ENCODE measurements at regions not wholly inside any gene's neighbourhood (a gene's known extent, or its start where the extent isn't known, plus 50 kb on each side); places are given as distances from the start of the nearest gene placed in this dataset.

GRCh38 chr20:6705926-6706548 lies 61.4 kb upstream of the BMP2 start:
- TF ChIP-seq SP1 (IDR thresholded peaks at IDR 0.05; ENCODE audit: low read depth): no peak
- TF ChIP-seq ZBTB33 (IDR thresholded peaks at IDR 0.05; ENCODE audit: extremely low read depth, insufficient replicate concordance, low read length): no peak
- no peak for TF ChIP-seq ZNF274 (IDR thresholded peaks at IDR 0.05; ENCODE audit: low read depth, low read length)
- TF ChIP-seq POLR2AphosphoS5 (IDR thresholded peaks at IDR 0.05; ENCODE audit: low read depth, low read length): no peak
- no peak for TF ChIP-seq JUND (IDR thresholded peaks at IDR 0.05)
- TF ChIP-seq RAD21 (IDR thresholded peaks at IDR 0.05; ENCODE audit: low read depth): no peak
- TF ChIP-seq EZH2 (IDR thresholded peaks at IDR 0.05): no peak
- no peak for TF ChIP-seq ELF1 (IDR thresholded peaks at IDR 0.05; ENCODE audit: borderline replicate concordance, low read depth)
- TF ChIP-seq POLR2A (IDR thresholded peaks at IDR 0.05; ENCODE audit: borderline replicate concordance, extremely low read depth, insufficient read depth, insufficient read length): no peak
- TF ChIP-seq ZFX (IDR thresholded peaks at IDR 0.05): no peak
- TF ChIP-seq ATF3 (IDR thresholded peaks at IDR 0.05): no peak
- no peak for TF ChIP-seq REST (IDR thresholded peaks at IDR 0.05; ENCODE audit: low read depth)
- no peak for TF ChIP-seq CBX3 (IDR thresholded peaks at IDR 0.05; ENCODE audit: low read depth)
- TF ChIP-seq TCF7L2 (IDR thresholded peaks at IDR 0.05; ENCODE audit: borderline replicate concordance, extremely low read depth, insufficient read depth, insufficient read length): no peak
- no peak for TF ChIP-seq EZH2phosphoT487 (IDR thresholded peaks at IDR 0.05; ENCODE audit: borderline replicate concordance)
- TF ChIP-seq CTCF (IDR thresholded peaks at IDR 0.05 in 2 of 3, conservative IDR thresholded peaks at IDR 0.05 in 1 of 3; ENCODE audit: borderline replicate concordance in 1 of 3, insufficient read depth in 1 of 3, low read depth in 2 of 3, low read length in 2 of 3): no peak
- TF ChIP-seq SRF (IDR thresholded peaks at IDR 0.05; ENCODE audit: low read depth): no peak
- no peak for TF ChIP-seq CEBPB (IDR thresholded peaks at IDR 0.05; ENCODE audit: low read depth)
- TF ChIP-seq YY1 (IDR thresholded peaks at IDR 0.05; ENCODE audit: extremely low read depth, insufficient replicate concordance, low read depth, low read length): no peak
- TF ChIP-seq FOSL1 (IDR thresholded peaks at IDR 0.05; ENCODE audit: low read depth): no peak
- ChIA-PET CTCF (no interaction called here), RAD21 (ENCODE audit: low non-redundant PET in 1 of 2, low total read pairs in 2 of 2, uncharacterized antibody in 2 of 2, unreplicated experiment in 2 of 2) (no interaction called here), POLR2A (no interaction called here)
- peaks cover 0 to 24% of the 10 kb centered on the region in 2 experiments; a peak in 2 of 4 replicates for H3K9me3 ChIP-seq (ENCODE audit: control insufficient read depth in 1 of 2, insufficient read depth in 1 of 2, low read depth in 1 of 2, low read length in 2 of 2)
- intact Hi-C loops (cut with micrococcal nuclease): no loop called here
- H3K4me2 ChIP-seq (ENCODE audit: low read length): no peak overlapping the region
- H3K79me2 ChIP-seq (ENCODE audit: insufficient read depth, low read length): no peaks in the 10 kb centered on the region
- no peak overlapping the region for H3K9ac ChIP-seq (ENCODE audit: low read length)
- no peaks in the 10 kb centered on the region for H3K4me1 ChIP-seq (ENCODE audit: control insufficient read depth in 1 of 2, insufficient read depth in 2 of 2, low read length in 2 of 2)
- BruUV-seq (replicated peaks): no TSS peak
- H3K36me3 ChIP-seq (ENCODE audit: control insufficient read depth in 1 of 2, insufficient read depth in 2 of 2, low read length in 2 of 2): no peaks in the 10 kb centered on the region
- ATAC-seq: no peak
- no peak for DNase-seq (ENCODE audit: low read depth, low spot score)
- H4K20me1 ChIP-seq (ENCODE audit: insufficient read depth): no peaks in the 10 kb centered on the region
- H3K27ac ChIP-seq (ENCODE audit: low read depth, low read length): no peak overlapping the region
- no peak overlapping the region for H2AFZ ChIP-seq (ENCODE audit: low read depth, low read length, poor library complexity, severe bottlenecking)
- no peaks in the 10 kb centered on the region for H3K9me2 ChIP-seq (ENCODE audit: insufficient read depth)
- no peak overlapping the region for H3K4me3 ChIP-seq (replicated peaks in 1 of 2; ENCODE audit: low read depth in 1 of 2, low read length in 2 of 2)
- no peaks in the 10 kb centered on the region for H3K27me3 ChIP-seq (ENCODE audit: insufficient read depth, low read length)

Data from HCT116 (cell line).